NCI-H82 (cell line): ENCODE measurements at regions not wholly inside any gene's neighbourhood (a gene's known extent, or its start where the extent isn't known, plus 50 kb on each side); places are given as distances from the start of the nearest gene placed in this dataset.

Experiments
- DNase-seq: peaks from one replicate; lab custom pipeline; 2025; lab: John Stamatoyannopoulos, UW

- no peak for DNase-seq
Observed at GRCh38 chr19:28414748-28415147, 798.2 kb downstream of the UQCRFS1 start.

GRCh38 chr19:28409859-28410258 lies 803.1 kb downstream of the UQCRFS1 start:
- no peak for DNase-seq

GRCh38 chr19:28406966-28407365 lies 806.0 kb downstream of the UQCRFS1 start:
- DNase-seq: no peak

GRCh38 chr19:28405346-28405742 lies 807.6 kb downstream of the UQCRFS1 start:
- no peak for DNase-seq

GRCh38 chr19:28404472-28404871 lies 808.5 kb downstream of the UQCRFS1 start:
- DNase-seq: no peak

GRCh38 chr19:28403690-28404089 lies 809.3 kb downstream of the UQCRFS1 start:
- no peak for DNase-seq

- DNase-seq: no peak
Observed at GRCh38 chr19:28402701-28403290, 810.2 kb downstream of the UQCRFS1 start.

- no peak for DNase-seq
Observed at GRCh38 chr19:28401739-28402424, 811.1 kb downstream of the UQCRFS1 start.

- DNase-seq: no peak
Observed at GRCh38 chr19:28400953-28401671, 811.8 kb downstream of the UQCRFS1 start.

GRCh38 chr19:28399187-28399586 lies 813.8 kb downstream of the UQCRFS1 start:
- no peak for DNase-seq

GRCh38 chr19:28397800-28398199 lies 815.2 kb downstream of the UQCRFS1 start:
- DNase-seq: no peak

- DNase-seq: peak; percentile 85
Observed at GRCh38 chr19:28397306-28397705, 815.6 kb downstream of the UQCRFS1 start.

GRCh38 chr19:28396287-28396831 lies 816.6 kb downstream of the UQCRFS1 start:
- DNase-seq: peak; percentile 73

GRCh38 chr19:28394725-28395124 lies 818.2 kb downstream of the UQCRFS1 start:
- peak; percentile 75 for DNase-seq

- peak; percentile 79 for DNase-seq
Observed at GRCh38 chr19:28393574-28394336, 819.2 kb downstream of the UQCRFS1 start.

- DNase-seq: no peak
Observed at GRCh38 chr19:28388988-28389387, 824.0 kb downstream of the UQCRFS1 start.

GRCh38 chr19:28387507-28387906 lies 825.4 kb downstream of the UQCRFS1 start:
- no peak for DNase-seq

GRCh38 chr19:28386470-28386869 lies 826.5 kb downstream of the UQCRFS1 start:
- DNase-seq: no peak

GRCh38 chr19:28386066-28386465 lies 826.9 kb downstream of the UQCRFS1 start:
- DNase-seq: no peak

- DNase-seq: no peak
Observed at GRCh38 chr19:28377077-28377476, 835.9 kb downstream of the UQCRFS1 start.

GRCh38 chr19:28374971-28375370 lies 838.0 kb downstream of the UQCRFS1 start:
- DNase-seq: peak; percentile 37

- DNase-seq: no peak
Observed at GRCh38 chr19:28372576-28373247, 840.2 kb downstream of the UQCRFS1 start.
